Uterus (tissue), 3 donors: ENCODE measurements at regions not wholly inside any gene's neighbourhood (a gene's known extent, or its start where the extent isn't known, plus 50 kb on each side); places are given as distances from the start of the nearest gene placed in this dataset.

Source experiments
- DNase-seq, 2 donors: peaks; one replicate each; pipeline ENCODE4 v3.0.0-alpha.2; 2019 to 2020
- H3K27ac ChIP-seq, 2 donors: fragments of 200-600 bp; sonication (generic); 1 replicate in 1 of 2; 2 replicates in 1 of 2; pipeline ENCODE4 v1.5.1; 2016 to 2018
- H3K27me3 ChIP-seq, 2 donors: fragments of 200-600 bp; sonication (generic); one replicate each; pipeline ENCODE4 v1.5.1; 2018 to 2019; ENCODE audit warnings: control low read depth in 1 of 2
- H3K36me3 ChIP-seq, 2 donors: fragments of 200-600 bp; sonication (generic); one replicate each; pipeline ENCODE4 v1.5.1; 2019; ENCODE audit warnings: control low read depth in 1 of 2
- H3K4me1 ChIP-seq, 2 donors: fragments of 200-600 bp; sonication (generic); one replicate each; pipeline ENCODE4 v1.5.1; 2018 to 2019; ENCODE audit warnings: control low read depth in 1 of 2
- H3K4me3 ChIP-seq, 2 donors: fragments of 200-600 bp; sonication (generic); 1 replicate in 1 of 2; 2 replicates in 1 of 2; pipeline ENCODE4 v1.5.1; 2018 to 2019; ENCODE audit warnings: mild to moderate bottlenecking in 1 of 2
- H3K9me3 ChIP-seq, 2 donors: fragments of 200-600 bp; sonication (generic); one replicate each; pipeline ENCODE4 v1.5.1; 2019; ENCODE audit warnings: control low read depth in 1 of 2
- CTCF ChIP-seq, 4 experiments: fragments of 200-600 bp in 2 of 4; fragments of 450-650 bp in 2 of 4; sonication (generic) in 2 of 4; IDR thresholded peaks; one replicate each; pipeline ENCODE4 v1.5.1; 2016 to 2019; ENCODE audit warnings: antibody characterized with exemption in 4 of 4, mild to moderate bottlenecking in 2 of 4, moderate library complexity in 1 of 4
- POLR2A ChIP-seq, 2 donors: fragments of 450-650 bp; IDR thresholded peaks; one replicate each; pipeline ENCODE4 v1.6.1; 2016; ENCODE audit warnings: antibody characterized with exemption in 2 of 2, mild to moderate bottlenecking in 1 of 2, moderate library complexity in 1 of 2
- intact Hi-C: fragments of 100-400 bp; cut with DNase I; formaldehyde crosslinking; loops from one replicate; pipeline ENCODE4 v1.15.1; 2023; ENCODE audit warnings: low total_unique reads
- donor health status: DM: yes; HTN: yes; CAD: no.

GRCh38 chr2:226066391-226066790 is 666.9 kb downstream of the NYAP2 start:
- DNase-seq = no peak
- H3K27me3 ChIP-seq = no peaks in the 10 kb centered on the region
- no peak overlapping the region for H3K27ac ChIP-seq
- no peaks in the 10 kb centered on the region for H3K36me3 ChIP-seq
- TF ChIP-seq CTCF (IDR thresholded peaks at IDR 0.05) (no peak), POLR2A (IDR thresholded peaks at IDR 0.05) (no peak)
- H3K4me3 ChIP-seq = no peak overlapping the region
- intact Hi-C loops = no loop called here
- no peaks in the 10 kb centered on the region for H3K4me1 ChIP-seq
- no peaks in the 10 kb centered on the region for H3K9me3 ChIP-seq

- DNase-seq = no peak
- H3K27ac ChIP-seq = no peak overlapping the region
- no peaks in the 10 kb centered on the region for H3K27me3 ChIP-seq
- H3K36me3 ChIP-seq = no peaks in the 10 kb centered on the region
- TF ChIP-seq POLR2A (IDR thresholded peaks at IDR 0.05) (no peak), CTCF (IDR thresholded peaks at IDR 0.05) (no peak)
- H3K4me3 ChIP-seq = no peak overlapping the region
- H3K4me1 ChIP-seq = no peaks in the 10 kb centered on the region
- intact Hi-C loops = no loop called here
- no peaks in the 10 kb centered on the region for H3K9me3 ChIP-seq
Measured at GRCh38 chr2:226064932-226065570, 665.5 kb downstream of the NYAP2 start.

- no peaks in the 10 kb centered on the region for H3K9me3 ChIP-seq
- DNase-seq = no peak
- intact Hi-C loops = no loop called here
- H3K27ac ChIP-seq = no peak overlapping the region
- H3K4me1 ChIP-seq = no peaks in the 10 kb centered on the region
- no peaks in the 10 kb centered on the region for H3K27me3 ChIP-seq
- no peak overlapping the region for H3K4me3 ChIP-seq
- H3K36me3 ChIP-seq = no peaks in the 10 kb centered on the region
- no peak for TF ChIP-seq POLR2A (IDR thresholded peaks at IDR 0.05)
- TF ChIP-seq CTCF (IDR thresholded peaks at IDR 0.05) = no peak
Measured at GRCh38 chr2:226063704-226064440, 664.4 kb downstream of the NYAP2 start.

GRCh38 chr2:226059961-226060627 is 660.6 kb downstream of the NYAP2 start:
- H3K4me3 ChIP-seq = no peak overlapping the region
- intact Hi-C loops = no loop called here
- no peaks in the 10 kb centered on the region for H3K9me3 ChIP-seq
- H3K36me3 ChIP-seq = no peaks in the 10 kb centered on the region
- no peaks in the 10 kb centered on the region for H3K27me3 ChIP-seq
- no peak for TF ChIP-seq POLR2A (IDR thresholded peaks at IDR 0.05)
- no peak for TF ChIP-seq CTCF (IDR thresholded peaks at IDR 0.05)
- no peaks in the 10 kb centered on the region for H3K4me1 ChIP-seq
- no peak for DNase-seq
- no peak overlapping the region for H3K27ac ChIP-seq

GRCh38 chr2:226057914-226058313 is 658.4 kb downstream of the NYAP2 start:
- Histone ChIP-seq H3K9me3 (no peaks in the 10 kb centered on the region), H3K36me3 (no peaks in the 10 kb centered on the region), H3K27ac (no peak overlapping the region), H3K27me3 (no peaks in the 10 kb centered on the region), H3K4me3 (no peak overlapping the region), H3K4me1 (no peaks in the 10 kb centered on the region)
- intact Hi-C loops = no loop called here
- TF ChIP-seq POLR2A (IDR thresholded peaks at IDR 0.05) (no peak), CTCF (IDR thresholded peaks at IDR 0.05) (no peak)
- no peak for DNase-seq
